ENCODE measurements at regions not wholly inside any gene's neighbourhood (a gene's known extent, or its start where the extent isn't known, plus 50 kb on each side); places are given as distances from the start of the nearest gene placed in this dataset.

GRCh38 chr7:46764100-46764936 lies 817.6 kb downstream of the TNS3 start:
- TF ChIP-seq EZH2 (IDR thresholded peaks at IDR 0.05; ENCODE audit: low read depth, low read length, severe bottlenecking) (no peak), TEAD4 (IDR thresholded peaks at IDR 0.05; ENCODE audit: low read depth, low read length) (no peak), MAX (IDR thresholded peaks at IDR 0.05) (no peak), CTCF (IDR thresholded peaks at IDR 0.05; ENCODE audit: control extremely low read depth in 1 of 3, insufficient read depth in 1 of 3, low read depth in 1 of 3, low read length in 3 of 3) (no peak), CHD2 (IDR thresholded peaks at IDR 0.05; ENCODE audit: low read length) (no peak), ATF3 (IDR thresholded peaks at IDR 0.05; ENCODE audit: insufficient read depth, low read depth, low read length) (no peak), POLR2AphosphoS5 (IDR thresholded peaks at IDR 0.05; ENCODE audit: low read depth, low read length) (no peak)

Measured in H1 (cell line).